GM12872 (cell line): ENCODE measurements at regions not wholly inside any gene's neighbourhood (a gene's known extent, or its start where the extent isn't known, plus 50 kb on each side); places are given as distances from the start of the nearest gene placed in this dataset.

Experiments
- TF ChIP-seq, protein P1 (sequence below): IDR thresholded peaks from 3 replicates; pipeline ENCODE4 v1.5.1; 2011; ENCODE audit warnings: low read depth, mild to moderate bottlenecking, low read length, moderate library complexity; ENCODE audit not compliant: insufficient read depth

DNA sequence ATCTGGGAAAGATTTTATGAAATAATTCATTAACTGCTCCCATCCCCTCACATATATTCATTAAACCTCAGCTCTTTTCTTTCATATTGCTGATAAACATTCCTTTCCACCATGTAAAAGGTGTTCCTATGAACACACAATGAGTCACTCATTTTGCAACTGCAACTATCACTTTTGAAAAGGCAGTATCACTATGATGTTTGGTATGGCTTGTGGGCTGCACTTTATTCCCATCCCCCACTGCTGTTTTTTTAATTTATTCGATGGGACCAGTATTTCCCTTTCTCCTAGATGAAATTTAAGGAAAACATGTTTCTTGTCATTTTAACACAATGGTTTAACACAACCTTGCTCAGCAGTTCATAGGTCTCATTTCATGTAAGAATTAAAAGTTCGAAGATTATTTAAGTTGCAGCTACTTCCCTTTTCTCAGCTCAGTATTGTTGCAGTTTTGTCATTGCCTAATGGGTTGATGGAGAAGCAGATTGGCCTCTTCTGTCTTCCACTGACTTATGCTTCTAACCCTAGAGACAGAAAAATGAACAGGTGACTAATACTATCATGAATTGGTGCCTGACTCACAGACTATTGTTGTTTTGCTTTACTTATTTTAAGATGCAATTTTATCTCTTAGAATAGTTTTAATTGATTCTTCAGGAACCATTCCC is 280.3 kb downstream of the ZPLD1 start:
- TF ChIP-seq, protein P1, sequence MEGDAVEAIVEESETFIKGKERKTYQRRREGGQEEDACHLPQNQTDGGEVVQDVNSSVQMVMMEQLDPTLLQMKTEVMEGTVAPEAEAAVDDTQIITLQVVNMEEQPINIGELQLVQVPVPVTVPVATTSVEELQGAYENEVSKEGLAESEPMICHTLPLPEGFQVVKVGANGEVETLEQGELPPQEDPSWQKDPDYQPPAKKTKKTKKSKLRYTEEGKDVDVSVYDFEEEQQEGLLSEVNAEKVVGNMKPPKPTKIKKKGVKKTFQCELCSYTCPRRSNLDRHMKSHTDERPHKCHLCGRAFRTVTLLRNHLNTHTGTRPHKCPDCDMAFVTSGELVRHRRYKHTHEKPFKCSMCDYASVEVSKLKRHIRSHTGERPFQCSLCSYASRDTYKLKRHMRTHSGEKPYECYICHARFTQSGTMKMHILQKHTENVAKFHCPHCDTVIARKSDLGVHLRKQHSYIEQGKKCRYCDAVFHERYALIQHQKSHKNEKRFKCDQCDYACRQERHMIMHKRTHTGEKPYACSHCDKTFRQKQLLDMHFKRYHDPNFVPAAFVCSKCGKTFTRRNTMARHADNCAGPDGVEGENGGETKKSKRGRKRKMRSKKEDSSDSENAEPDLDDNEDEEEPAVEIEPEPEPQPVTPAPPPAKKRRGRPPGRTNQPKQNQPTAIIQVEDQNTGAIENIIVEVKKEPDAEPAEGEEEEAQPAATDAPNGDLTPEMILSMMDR, result no peak

GRCh38 chr3:102718651-102719050 is 283.8 kb downstream of the ZPLD1 start:
- TF ChIP-seq, protein P1, result no peak

DNA sequence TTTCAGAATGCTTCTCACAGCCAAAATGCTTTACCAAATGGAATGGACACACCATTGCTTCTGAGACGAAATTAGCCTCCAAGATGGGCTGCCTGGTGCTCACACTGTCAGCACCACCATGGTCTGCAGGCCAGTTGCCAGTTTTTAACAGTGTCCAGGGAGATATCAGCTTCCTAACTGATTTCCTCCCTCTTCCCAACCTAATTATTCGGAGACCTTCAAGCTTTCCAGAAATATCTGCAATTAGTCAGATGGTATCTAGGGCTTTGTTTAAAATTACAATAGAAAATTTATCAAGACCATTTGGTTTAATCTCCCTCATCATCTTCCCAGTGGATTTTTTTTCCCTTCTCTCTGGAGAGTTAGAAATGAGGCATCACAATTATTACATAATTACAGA is 287.5 kb downstream of the ZPLD1 start:
- TF ChIP-seq, protein P1, result no peak

- TF ChIP-seq, protein P1, result no peak
These were observed 292.5 kb downstream of the ZPLD1 start for GRCh38 chr3:102727340-102727739.

GRCh38 chr3:102733791-102734563 is 299.2 kb downstream of the ZPLD1 start:
- TF ChIP-seq, protein P1, result no peak

- TF ChIP-seq, protein P1, result no peak
These were observed 300.5 kb downstream of the ZPLD1 start for GRCh38 chr3:102735311-102735710.

- TF ChIP-seq, protein P1, result no peak
These were observed 301.6 kb downstream of the ZPLD1 start for GRCh38 chr3:102736288-102736974.
